CD1c-positive myeloid dendritic cell (primary cell): ENCODE measurements at regions not wholly inside any gene's neighbourhood (a gene's known extent, or its start where the extent isn't known, plus 50 kb on each side); places are given as distances from the start of the nearest gene placed in this dataset.
"Not testable (repeated sequence)": the region's sequence is repeated elsewhere in the genome, so short reads cannot be mapped to it uniquely, and the experiment has no call there.

Source experiments
- DNase-seq: peaks from one replicate; pipeline ENCODE4 v3.0.0-alpha.2; 2016; ENCODE audit errors: extremely low spot score

- no peak for DNase-seq
Observed at GRCh38 chr5:118478852-118479251, 509.5 kb downstream of the DTWD2 start.

GRCh38 chr5:118468085-118468484 is 520.3 kb downstream of the DTWD2 start:
- no peak for DNase-seq

- no peak for DNase-seq
Observed at GRCh38 chr5:118467103-118467502, 521.2 kb downstream of the DTWD2 start.

GRCh38 chr5:118466418-118466817 is 521.9 kb downstream of the DTWD2 start:
- DNase-seq = no peak

- DNase-seq = not testable (repeated sequence)
Observed at GRCh38 chr5:118462276-118462675, 526.1 kb downstream of the DTWD2 start.

- no peak for DNase-seq
Observed at GRCh38 chr5:118461436-118461835, 526.9 kb downstream of the DTWD2 start.

- no peak for DNase-seq
Observed at GRCh38 chr5:118459490-118459889, 528.9 kb downstream of the DTWD2 start.

- no peak for DNase-seq
Observed at GRCh38 chr5:118456085-118456484, 532.3 kb downstream of the DTWD2 start.

- DNase-seq = no peak
Observed at GRCh38 chr5:118451697-118452247, 536.6 kb downstream of the DTWD2 start.

GRCh38 chr5:118450554-118451332 is 537.6 kb downstream of the DTWD2 start:
- no peak for DNase-seq

- DNase-seq = no peak
Observed at GRCh38 chr5:118447350-118447749, 541.0 kb downstream of the DTWD2 start.

- no peak for DNase-seq
Observed at GRCh38 chr5:118441956-118442355, 546.4 kb downstream of the DTWD2 start.

- DNase-seq = no peak
Observed at GRCh38 chr5:118441034-118441433, 547.3 kb downstream of the DTWD2 start.

- no peak for DNase-seq
Observed at GRCh38 chr5:118440496-118440895, 547.9 kb downstream of the DTWD2 start.

- DNase-seq = no peak
Observed at GRCh38 chr5:118439831-118440230, 548.5 kb downstream of the DTWD2 start.

- DNase-seq = no peak
Observed at GRCh38 chr5:118435131-118435530, 553.2 kb downstream of the DTWD2 start.

- DNase-seq = no peak
Observed at GRCh38 chr5:118434522-118434921, 553.8 kb downstream of the DTWD2 start.

- no peak for DNase-seq
Observed at GRCh38 chr5:118430076-118430475, 558.3 kb downstream of the DTWD2 start.

- no peak for DNase-seq
Observed at GRCh38 chr5:118407958-118408357, 580.4 kb downstream of the DTWD2 start.

GRCh38 chr5:118405650-118406061 is 582.7 kb downstream of the DTWD2 start:
- no peak for DNase-seq

- DNase-seq = no peak
Observed at GRCh38 chr5:118397236-118397635, 591.1 kb downstream of the DTWD2 start.

- DNase-seq = no peak
Observed at GRCh38 chr5:118392491-118392890, 595.9 kb downstream of the DTWD2 start.

GRCh38 chr5:118382931-118383330 is 605.4 kb downstream of the DTWD2 start:
- not testable (repeated sequence) for DNase-seq

- no peak for DNase-seq
Observed at GRCh38 chr5:118379470-118379869, 608.9 kb downstream of the DTWD2 start.
